ENCODE measurements at regions not wholly inside any gene's neighbourhood (a gene's known extent, or its start where the extent isn't known, plus 50 kb on each side); places are given as distances from the start of the nearest gene placed in this dataset.

DNA sequence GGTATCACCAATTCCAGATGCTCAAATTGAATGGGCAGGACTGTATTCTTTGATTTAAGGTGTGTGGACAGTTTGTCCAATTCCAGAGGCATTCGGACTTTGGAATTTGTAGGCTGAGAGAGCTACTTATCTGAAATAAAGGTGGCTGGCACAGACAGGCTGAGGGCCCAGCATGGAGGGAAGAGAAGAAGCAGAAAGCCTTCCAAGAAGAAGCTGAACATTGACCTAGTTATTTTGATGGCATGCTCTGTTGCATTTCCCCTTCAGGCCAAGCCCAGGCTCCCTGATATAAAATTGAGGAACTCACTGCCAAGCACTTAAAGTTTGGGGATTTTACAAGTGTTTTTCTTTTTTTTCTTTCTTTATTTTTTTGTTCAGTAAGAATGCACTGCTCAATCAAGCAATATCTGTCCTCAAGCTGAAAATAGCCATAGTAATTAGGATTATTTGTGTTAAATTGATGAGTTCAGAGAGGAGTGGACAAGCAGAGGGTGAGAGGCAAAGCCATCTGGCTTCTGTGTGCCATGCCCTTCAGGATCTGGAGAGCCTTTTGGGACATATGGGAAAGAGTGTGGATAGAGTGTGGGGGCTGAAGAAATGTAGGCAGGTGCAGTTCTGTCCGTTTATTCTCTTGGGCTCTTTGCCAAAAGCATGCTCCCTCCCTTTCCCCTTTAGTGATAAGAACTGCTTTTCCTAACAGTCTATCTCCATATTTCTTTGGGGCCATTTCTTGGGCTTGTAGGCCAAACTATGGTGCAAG, 148.9 kb downstream of the OXSM start:
- DNase-seq (ENCODE audit: low read depth): no peak
- FAIRE-seq: no peak
- TF ChIP-seq, protein P1, sequence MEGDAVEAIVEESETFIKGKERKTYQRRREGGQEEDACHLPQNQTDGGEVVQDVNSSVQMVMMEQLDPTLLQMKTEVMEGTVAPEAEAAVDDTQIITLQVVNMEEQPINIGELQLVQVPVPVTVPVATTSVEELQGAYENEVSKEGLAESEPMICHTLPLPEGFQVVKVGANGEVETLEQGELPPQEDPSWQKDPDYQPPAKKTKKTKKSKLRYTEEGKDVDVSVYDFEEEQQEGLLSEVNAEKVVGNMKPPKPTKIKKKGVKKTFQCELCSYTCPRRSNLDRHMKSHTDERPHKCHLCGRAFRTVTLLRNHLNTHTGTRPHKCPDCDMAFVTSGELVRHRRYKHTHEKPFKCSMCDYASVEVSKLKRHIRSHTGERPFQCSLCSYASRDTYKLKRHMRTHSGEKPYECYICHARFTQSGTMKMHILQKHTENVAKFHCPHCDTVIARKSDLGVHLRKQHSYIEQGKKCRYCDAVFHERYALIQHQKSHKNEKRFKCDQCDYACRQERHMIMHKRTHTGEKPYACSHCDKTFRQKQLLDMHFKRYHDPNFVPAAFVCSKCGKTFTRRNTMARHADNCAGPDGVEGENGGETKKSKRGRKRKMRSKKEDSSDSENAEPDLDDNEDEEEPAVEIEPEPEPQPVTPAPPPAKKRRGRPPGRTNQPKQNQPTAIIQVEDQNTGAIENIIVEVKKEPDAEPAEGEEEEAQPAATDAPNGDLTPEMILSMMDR (IDR thresholded peaks at IDR 0.05; ENCODE audit: insufficient read depth, low read length, severe bottlenecking): no peak
- Histone ChIP-seq H3K36me3 (ENCODE audit: control insufficient read depth, insufficient read depth, low read length) (no peaks in the 10 kb centered on the region), H3K4me3 (ENCODE audit: low read depth, low read length) (no peak overlapping the region), H3K27me3 (ENCODE audit: control insufficient read depth, insufficient read depth, low read length) (no peaks in the 10 kb centered on the region)

DNA sequence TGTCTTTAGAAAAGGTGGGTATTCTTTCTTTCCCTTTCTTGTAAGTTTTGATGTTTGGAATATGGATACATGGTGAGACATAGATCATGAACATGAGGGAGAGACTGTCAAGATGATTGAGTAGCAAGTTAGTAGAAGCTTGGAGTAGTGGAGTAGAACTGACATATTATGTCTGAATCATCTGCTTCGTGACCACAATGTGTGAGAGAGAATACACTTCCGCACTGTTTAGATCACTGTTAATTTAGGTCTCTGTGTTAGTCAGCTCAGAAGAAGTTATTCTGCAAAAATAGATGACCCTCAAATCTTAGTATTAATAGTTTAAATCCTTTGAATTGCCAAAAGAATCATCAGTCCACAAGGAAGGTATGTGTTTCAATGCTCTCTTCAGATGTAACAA, 151.0 kb downstream of the OXSM start:
- no peak for DNase-seq (ENCODE audit: low read depth)
- TF ChIP-seq, protein P1 (IDR thresholded peaks at IDR 0.05; ENCODE audit: insufficient read depth, low read length, severe bottlenecking): no peak
- Histone ChIP-seq H3K4me3 (ENCODE audit: low read depth, low read length) (no peak overlapping the region), H3K27me3 (ENCODE audit: control insufficient read depth, insufficient read depth, low read length) (no peaks in the 10 kb centered on the region), H3K36me3 (ENCODE audit: control insufficient read depth, insufficient read depth, low read length) (no peaks in the 10 kb centered on the region)
- no peak for FAIRE-seq

DNA sequence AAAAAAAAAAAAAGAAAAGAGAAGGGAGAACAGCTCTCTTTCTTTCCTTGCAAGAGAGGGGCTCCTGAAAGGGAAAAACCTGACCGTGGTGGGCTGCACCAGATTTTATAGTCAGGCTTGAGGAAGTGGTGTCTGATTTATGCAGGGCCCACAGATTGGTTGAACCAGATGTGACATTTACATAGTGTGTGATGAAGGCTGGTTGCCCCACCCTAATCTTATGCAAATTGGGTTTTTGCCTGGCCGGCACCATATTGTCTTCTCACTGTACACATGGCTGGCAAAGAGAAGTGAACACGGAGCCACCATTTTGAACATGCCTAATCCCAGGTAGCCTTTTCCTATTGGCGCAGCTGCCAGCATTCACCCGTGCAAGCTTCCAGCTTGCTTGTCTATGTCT, 154.4 kb downstream of the OXSM start:
- TF ChIP-seq, protein P1 (IDR thresholded peaks at IDR 0.05; ENCODE audit: insufficient read depth, low read length, severe bottlenecking): no peak
- no peaks in the 10 kb centered on the region for H3K27me3 ChIP-seq (ENCODE audit: control insufficient read depth, insufficient read depth, low read length)
- FAIRE-seq (no peak), DNase-seq (ENCODE audit: low read depth) (no peak)
- no peaks in the 10 kb centered on the region for H3K36me3 ChIP-seq (ENCODE audit: control insufficient read depth, insufficient read depth, low read length)
- H3K4me3 ChIP-seq (ENCODE audit: low read depth, low read length): no peak overlapping the region

DNA sequence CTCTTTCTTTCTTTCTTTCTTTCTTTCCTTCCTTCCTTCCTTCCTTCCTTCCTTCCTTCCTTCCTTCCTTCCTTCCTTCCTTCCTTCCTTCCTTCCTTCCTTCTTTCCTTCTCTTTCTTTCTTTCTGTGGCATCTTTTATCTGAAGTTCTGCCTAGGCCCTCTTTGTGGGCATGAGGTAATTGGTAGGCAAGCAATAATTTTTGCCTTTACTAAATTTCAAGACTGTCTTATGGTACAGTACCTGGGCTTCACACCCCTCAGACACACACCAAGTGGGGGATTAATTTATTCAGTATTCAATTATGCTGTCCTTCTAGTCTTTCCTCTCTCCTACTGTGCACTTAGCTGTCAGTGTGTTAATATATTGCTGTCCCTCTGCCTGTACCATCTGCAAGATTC, 155.5 kb downstream of the OXSM start:
- DNase-seq (ENCODE audit: low read depth) (no peak), FAIRE-seq (no peak)
- H3K36me3 ChIP-seq (ENCODE audit: control insufficient read depth, insufficient read depth, low read length): no peaks in the 10 kb centered on the region
- TF ChIP-seq, protein P1 (IDR thresholded peaks at IDR 0.05; ENCODE audit: insufficient read depth, low read length, severe bottlenecking): no peak
- no peak overlapping the region for H3K4me3 ChIP-seq (ENCODE audit: low read depth, low read length)
- H3K27me3 ChIP-seq (ENCODE audit: control insufficient read depth, insufficient read depth, low read length): no peaks in the 10 kb centered on the region

DNA sequence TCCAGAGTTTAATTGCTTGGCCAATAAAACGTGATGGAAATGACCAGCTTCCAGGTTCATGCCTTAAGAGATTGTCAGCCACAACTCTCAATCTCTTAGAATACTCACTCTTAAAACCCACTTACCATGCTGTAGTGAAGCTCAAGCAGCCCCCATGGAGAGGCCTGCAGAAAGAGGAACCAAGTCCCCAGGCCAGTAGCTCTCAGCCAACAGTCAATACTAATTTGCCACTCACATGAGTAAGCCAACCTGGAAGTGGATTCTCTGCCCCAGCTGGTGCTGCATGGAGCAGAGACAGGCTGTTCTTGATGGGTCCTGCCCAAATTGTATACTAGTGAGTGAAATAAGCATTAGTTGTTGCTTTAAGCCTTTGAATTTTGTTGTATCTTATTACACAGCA, 155.9 kb downstream of the OXSM start:
- H3K27me3 ChIP-seq (ENCODE audit: control insufficient read depth, insufficient read depth, low read length): no peaks in the 10 kb centered on the region
- H3K36me3 ChIP-seq (ENCODE audit: control insufficient read depth, insufficient read depth, low read length): no peaks in the 10 kb centered on the region
- no peak for DNase-seq (ENCODE audit: low read depth)
- TF ChIP-seq, protein P1 (IDR thresholded peaks at IDR 0.05; ENCODE audit: insufficient read depth, low read length, severe bottlenecking): no peak
- H3K4me3 ChIP-seq (ENCODE audit: low read depth, low read length): no peak overlapping the region
- no peak for FAIRE-seq

DNA sequence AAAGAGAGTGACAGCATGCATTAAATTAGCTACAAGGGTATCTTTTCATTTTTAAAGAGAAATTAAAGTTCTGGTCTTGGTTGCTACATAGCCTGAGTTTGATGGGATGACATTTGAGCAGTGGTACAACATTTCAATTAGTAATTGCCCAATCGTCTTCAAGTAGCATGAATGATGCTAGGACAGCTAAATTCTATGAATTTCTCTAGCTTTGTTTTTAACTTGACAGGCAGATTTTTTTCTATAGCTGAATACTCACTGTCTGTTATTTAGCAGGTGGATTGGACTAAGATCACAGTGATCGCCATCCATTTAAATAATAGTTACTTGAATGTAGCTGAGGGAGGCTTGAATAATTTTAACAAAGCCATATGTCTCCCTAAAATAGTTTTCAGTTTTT, 162.2 kb downstream of the OXSM start:
- DNase-seq (ENCODE audit: low read depth) (no peak), FAIRE-seq (no peak)
- TF ChIP-seq, protein P1 (IDR thresholded peaks at IDR 0.05; ENCODE audit: insufficient read depth, low read length, severe bottlenecking): no peak
- no peaks in the 10 kb centered on the region for H3K27me3 ChIP-seq (ENCODE audit: control insufficient read depth, insufficient read depth, low read length)
- H3K4me3 ChIP-seq (ENCODE audit: low read depth, low read length): no peak overlapping the region
- H3K36me3 ChIP-seq (ENCODE audit: control insufficient read depth, insufficient read depth, low read length): no peaks in the 10 kb centered on the region
